K562 (cell line): ENCODE measurements at regions not wholly inside any gene's neighbourhood (a gene's known extent, or its start where the extent isn't known, plus 50 kb on each side); places are given as distances from the start of the nearest gene placed in this dataset.

Experiments
- ATAC-seq: fragments of 200-7000 bp; cut with Tn5 transposase; 3 replicates; pipeline ENCODE4 v1.9.1; 2020; ENCODE audit warnings: moderate library complexity
- BruUV-seq: library from RNA; stranded (reverse); fragments of 400-500 nt; replicated peaks from 2 replicates; lab custom pipeline; 2021; lab: Mats Ljungman, UMichigan
- CTCF ChIA-PET: fragments of 300-600 bp; formaldehyde crosslinking; extraction: SDS; loops from one replicate; lab custom pipeline; 2021; ENCODE audit warnings: low intra/inter-chr PET ratio; lab: Yijun Ruan, JAX
- POLR2A ChIA-PET: fragments of 300-600, 350-650 bp; sonication (Branson Sonifier 250); formaldehyde crosslinking; extraction: SDS; loops from one replicate; lab custom pipeline; 2021; ENCODE audit warnings: antibody characterized with exemption, inconsistent platforms; lab: Yijun Ruan, JAX
- DNase-seq, 4 experiments: peaks; one replicate each; pipeline versions ENCODE4 v3.0.0 to v3.0.0-alpha.2; 2011 to 2018; ENCODE audit warnings: low spot score in 3 of 4, mixed read lengths in 3 of 4; ENCODE audit errors: extremely low read depth in 1 of 4
- FAIRE-seq: peaks from 2 replicates; lab custom pipeline; 2011; peaks lifted over from hg19 to GRCh38; lab: Jason Lieb, UNC
- H2AFZ ChIP-seq: 2 replicates; pipeline ENCODE4 v1.6.0; 2011; ENCODE audit warnings: low read depth, low read length, control low read depth, inconsistent platforms
- H3K27ac ChIP-seq: fragments of 200-600 bp; 3 replicates; pipeline ENCODE4 v1.8.0; 2011; ENCODE audit warnings: low read depth, mild to moderate bottlenecking, control low read depth, inconsistent platforms, low read length, moderate library complexity, mixed read lengths; ENCODE audit errors: extremely low read depth
- H3K27me3 ChIP-seq, 2 experiments: fragments of 300-600 bp in 1 of 2; 2 replicates in 1 of 2; 3 replicates in 1 of 2; pipeline versions ENCODE4 v1.6.0 to v1.8.0; 2011; ENCODE audit warnings: inconsistent platforms in 2 of 2, low read length in 2 of 2, mild to moderate bottlenecking in 1 of 2, mixed read lengths in 1 of 2, moderate library complexity in 1 of 2; ENCODE audit not compliant: control insufficient read depth in 2 of 2, insufficient read depth in 2 of 2
- H3K36me3 ChIP-seq: fragments of 300-600 bp; 3 replicates; pipeline ENCODE4 v1.8.0; 2011; ENCODE audit warnings: mild to moderate bottlenecking, low read length, inconsistent platforms; ENCODE audit not compliant: control insufficient read depth, insufficient read depth
- H3K4me1 ChIP-seq, 2 experiments: fragments of 200-600 bp in 1 of 2; replicated peaks in 1 of 2; 2 replicates in 1 of 2; 3 replicates in 1 of 2; pipeline versions ENCODE4 v1.5.1 to v1.8.0; 2011; ENCODE audit warnings: inconsistent platforms in 2 of 2, low read length in 2 of 2, mild to moderate bottlenecking in 1 of 2, mixed read lengths in 1 of 2, moderate library complexity in 1 of 2; ENCODE audit not compliant: control insufficient read depth in 2 of 2, insufficient read depth in 2 of 2
- H3K4me2 ChIP-seq: 2 replicates; pipeline ENCODE4 v1.6.1; 2011; ENCODE audit warnings: low read length, control low read depth, inconsistent platforms, mixed read lengths; ENCODE audit not compliant: insufficient read depth
- H3K4me3 ChIP-seq: fragments of 200-600 bp; sonication (generic), shearing (Covaris generic); 2 replicates; pipeline ENCODE4 v1.5.1; 2016; ENCODE audit warnings: control low read depth, inconsistent platforms
- H3K79me2 ChIP-seq: fragments of 200-600 bp; 3 replicates; pipeline ENCODE4 v1.8.0; 2011; ENCODE audit warnings: low read length, inconsistent platforms; ENCODE audit not compliant: control insufficient read depth, insufficient read depth
- H3K9ac ChIP-seq, 2 experiments: 2 replicates each; pipeline versions ENCODE4 v1.6.0 to v1.6.1; 2011; ENCODE audit warnings: low read depth in 2 of 2, low read length in 2 of 2, control low read depth in 1 of 2, inconsistent platforms in 1 of 2, mild to moderate bottlenecking in 1 of 2, mixed read lengths in 1 of 2; ENCODE audit not compliant: insufficient read depth in 1 of 2
- H3K9me1 ChIP-seq: one replicate; pipeline ENCODE4 v1.6.0; 2011; ENCODE audit warnings: inconsistent platforms, mild to moderate bottlenecking, low read length, moderate library complexity; ENCODE audit not compliant: control insufficient read depth, insufficient read depth
- H3K9me3 ChIP-seq: replicated peaks from 2 replicates; pipeline ENCODE4 v1.5.1; 2011; ENCODE audit warnings: low read depth, low read length, inconsistent platforms; ENCODE audit not compliant: control insufficient read depth, insufficient read depth
- H4K20me1 ChIP-seq: replicated peaks from 2 replicates; pipeline ENCODE4 v1.6.1; 2011; ENCODE audit warnings: low read length, inconsistent platforms, mixed read lengths; ENCODE audit not compliant: control insufficient read depth, insufficient read depth
- CBX2 ChIP-seq: fragments of 200-600 bp; sonication (generic); IDR thresholded peaks from one replicate; pipeline ENCODE4 v1.6.1; 2012; ENCODE audit warnings: mild to moderate bottlenecking, low read length, inconsistent platforms; ENCODE audit not compliant: insufficient read depth, poor library complexity, severe bottlenecking
- JUND ChIP-seq, 2 experiments: IDR thresholded peaks; 2 replicates in 1 of 2; 3 replicates in 1 of 2; pipeline ENCODE4 v1.6.1; 2011; ENCODE audit warnings: borderline replicate concordance in 2 of 2, low read depth in 2 of 2, low read length in 2 of 2, improper control_type of control experiment in 1 of 2, missing biosample characterization in 1 of 2, missing genetic modification characterization in 1 of 2, missing genetic modification reagents in 1 of 2
- MIER1 ChIP-seq: fragments of 450-650 bp; IDR thresholded peaks from 2 replicates; pipeline ENCODE4 v1.6.1; 2016; ENCODE audit warnings: antibody characterized with exemption, mild to moderate bottlenecking, low read depth
- SRSF1 ChIP-seq: fragments of 200-400 bp; formaldehyde crosslinking; IDR thresholded peaks from 2 replicates; pipeline ENCODE4 v1.6.1; 2017; ENCODE audit warnings: mild to moderate bottlenecking, low read depth, low read length, moderate library complexity
- ZNF324 ChIP-seq: fragments of 250-450 bp; sonication (Bioruptor Pico); IDR thresholded peaks from 2 replicates; pipeline ENCODE4 v1.4.0; 2020; ENCODE audit warnings: mild to moderate bottlenecking
- ZNF766 ChIP-seq: fragments of 200-800 bp; sonication (Bioruptor generic); conservative IDR thresholded peaks from 2 replicates; pipeline ENCODE4 v1.6.1; 2016; ENCODE audit warnings: missing genetic modification characterization, missing compliant biosample characterization
- WGBS: fragments of 100-300 bp; shearing (Covaris generic); methylation state at CpG from one replicate; pipeline ENCODE4 v1.1.6; 2016; ENCODE audit warnings: low coverage, mixed read lengths; ENCODE audit not compliant: insufficient coverage; ENCODE audit errors: missing lambda C conversion rate; 5-methylcytosine and 5-hydroxymethylcytosine counted together
- in situ Hi-C: fragments of 300-500 bp; cut with MboI; formaldehyde crosslinking; loops from 4 replicates; pipeline ENCODE4 v1.15.0; 2018; ENCODE audit warnings: inconsistent platforms, mixed read lengths
- intact Hi-C: fragments of 100-400 bp; cut with micrococcal nuclease; formaldehyde crosslinking; loops from 2 replicates; pipeline ENCODE4 v1.14.2; 2022
- TF ChIP-seq, protein P1 (sequence below): fragments of 450-650 bp; IDR thresholded peaks from 2 replicates; pipeline ENCODE4 v1.6.1; 2016; ENCODE audit warnings: mild to moderate bottlenecking
- TF ChIP-seq, protein P2 (sequence below): fragments of 450-650 bp; IDR thresholded peaks from 2 replicates; pipeline ENCODE4 v1.6.1; 2016
- TF ChIP-seq, protein P3 (sequence below): fragments of 150-350 bp; conservative IDR thresholded peaks from 2 replicates; pipeline ENCODE4 v1.6.1; 2014; ENCODE audit warnings: low read length
- TF ChIP-seq, protein P4 (sequence below): fragments of 250-450 bp; sonication (Bioruptor Pico); IDR thresholded peaks from 2 replicates; pipeline ENCODE4 v1.4.0; 2020; ENCODE audit warnings: mild to moderate bottlenecking, moderate library complexity, borderline replicate concordance

DNA sequence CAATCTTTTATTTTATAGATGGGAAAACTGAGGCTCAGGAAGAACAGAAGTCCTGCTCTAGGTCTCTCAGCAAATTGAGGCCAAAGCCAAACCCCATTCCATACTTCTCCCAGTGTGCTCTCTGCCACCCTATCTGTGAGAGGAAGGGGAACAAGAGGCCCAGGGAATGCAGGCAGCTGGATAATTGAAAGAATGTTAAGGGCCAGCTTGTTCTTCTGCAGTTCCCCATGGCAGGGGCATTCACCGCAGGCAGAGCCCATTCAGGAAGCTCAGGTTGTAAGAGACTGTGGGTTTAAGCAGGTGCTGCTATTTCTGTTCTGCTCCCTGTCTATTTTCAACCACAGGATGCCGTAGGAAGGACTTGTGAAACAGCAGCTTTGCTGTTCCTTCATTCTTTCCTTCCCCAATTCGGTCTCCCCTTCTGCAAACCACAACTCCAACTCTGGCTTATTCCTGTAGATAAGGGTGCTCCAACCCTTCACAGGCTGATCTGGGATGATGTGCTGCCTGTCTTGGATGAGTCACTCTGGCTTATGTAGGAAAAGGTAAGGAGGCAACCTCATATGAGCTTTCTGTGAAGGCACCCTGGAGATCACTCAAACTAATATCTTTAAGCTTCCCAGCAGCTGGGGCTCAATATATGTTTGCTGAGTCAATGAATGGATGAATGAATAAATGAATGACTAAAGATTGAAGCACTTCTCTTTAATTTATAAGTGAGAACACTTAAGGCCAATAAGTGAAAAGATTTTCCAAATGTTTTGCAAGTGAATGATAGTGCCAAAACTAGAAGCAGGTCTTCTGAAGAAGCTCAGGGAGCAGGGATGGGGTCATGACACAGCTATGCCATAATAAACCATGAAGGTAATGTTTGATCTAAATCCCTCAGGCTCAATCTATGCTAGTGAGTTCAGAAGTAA, 377.6 kb downstream of the BRINP1 start:
- no peak for FAIRE-seq
- no peaks in the 10 kb centered on the region for H3K27me3 ChIP-seq
- H3K36me3 ChIP-seq: no peaks in the 10 kb centered on the region
- no peak for DNase-seq
- CTCF ChIA-PET: no interaction called here
- no peak for ATAC-seq
- in situ Hi-C loops (no loop called here), intact Hi-C loops (no loop called here)
- H3K9ac ChIP-seq: no peak overlapping the region
- no peaks in the 10 kb centered on the region for H3K9me1 ChIP-seq
- POLR2A ChIA-PET: no interaction called here
- no peak overlapping the region for H3K27ac ChIP-seq
- H3K4me1 ChIP-seq: no peaks in the 10 kb centered on the region
- no peak overlapping the region for H3K4me2 ChIP-seq
- H2AFZ ChIP-seq: no peak overlapping the region
- 0 out of 2 replicates have a peak, but pooled peaks cover 1% of the 10 kb centered on the region for H3K9me3 ChIP-seq
- H3K4me3 ChIP-seq: no peak overlapping the region
- H4K20me1 ChIP-seq: no peaks in the 10 kb centered on the region
- H3K79me2 ChIP-seq: no peaks in the 10 kb centered on the region
- WGBS: 0% methylated on average over 3 of the region's 3 CpGs
- no TSS peak for BruUV-seq
- TF ChIP-seq CBX2 (no peak), MIER1 (no peak), ZNF766 (CRISPR knock-in tag) (no peak), SRSF1 (no peak), ZNF324 (CRISPR knock-in tag) (no peak), JUND (IDR thresholded peaks at IDR 0.05; ENCODE audit: borderline replicate concordance, low read depth, low read length) (no peak), JUND (tag; IDR thresholded peaks at IDR 0.05; ENCODE audit: borderline replicate concordance, low read depth, low read length) (no peak)
- TF ChIP-seq, protein P1, sequence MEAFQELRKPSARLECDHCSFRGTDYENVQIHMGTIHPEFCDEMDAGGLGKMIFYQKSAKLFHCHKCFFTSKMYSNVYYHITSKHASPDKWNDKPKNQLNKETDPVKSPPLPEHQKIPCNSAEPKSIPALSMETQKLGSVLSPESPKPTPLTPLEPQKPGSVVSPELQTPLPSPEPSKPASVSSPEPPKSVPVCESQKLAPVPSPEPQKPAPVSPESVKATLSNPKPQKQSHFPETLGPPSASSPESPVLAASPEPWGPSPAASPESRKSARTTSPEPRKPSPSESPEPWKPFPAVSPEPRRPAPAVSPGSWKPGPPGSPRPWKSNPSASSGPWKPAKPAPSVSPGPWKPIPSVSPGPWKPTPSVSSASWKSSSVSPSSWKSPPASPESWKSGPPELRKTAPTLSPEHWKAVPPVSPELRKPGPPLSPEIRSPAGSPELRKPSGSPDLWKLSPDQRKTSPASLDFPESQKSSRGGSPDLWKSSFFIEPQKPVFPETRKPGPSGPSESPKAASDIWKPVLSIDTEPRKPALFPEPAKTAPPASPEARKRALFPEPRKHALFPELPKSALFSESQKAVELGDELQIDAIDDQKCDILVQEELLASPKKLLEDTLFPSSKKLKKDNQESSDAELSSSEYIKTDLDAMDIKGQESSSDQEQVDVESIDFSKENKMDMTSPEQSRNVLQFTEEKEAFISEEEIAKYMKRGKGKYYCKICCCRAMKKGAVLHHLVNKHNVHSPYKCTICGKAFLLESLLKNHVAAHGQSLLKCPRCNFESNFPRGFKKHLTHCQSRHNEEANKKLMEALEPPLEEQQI: no peak
- TF ChIP-seq, protein P2, sequence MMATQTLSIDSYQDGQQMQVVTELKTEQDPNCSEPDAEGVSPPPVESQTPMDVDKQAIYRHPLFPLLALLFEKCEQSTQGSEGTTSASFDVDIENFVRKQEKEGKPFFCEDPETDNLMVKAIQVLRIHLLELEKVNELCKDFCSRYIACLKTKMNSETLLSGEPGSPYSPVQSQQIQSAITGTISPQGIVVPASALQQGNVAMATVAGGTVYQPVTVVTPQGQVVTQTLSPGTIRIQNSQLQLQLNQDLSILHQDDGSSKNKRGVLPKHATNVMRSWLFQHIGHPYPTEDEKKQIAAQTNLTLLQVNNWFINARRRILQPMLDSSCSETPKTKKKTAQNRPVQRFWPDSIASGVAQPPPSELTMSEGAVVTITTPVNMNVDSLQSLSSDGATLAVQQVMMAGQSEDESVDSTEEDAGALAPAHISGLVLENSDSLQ: no peak
- TF ChIP-seq, protein P3, sequence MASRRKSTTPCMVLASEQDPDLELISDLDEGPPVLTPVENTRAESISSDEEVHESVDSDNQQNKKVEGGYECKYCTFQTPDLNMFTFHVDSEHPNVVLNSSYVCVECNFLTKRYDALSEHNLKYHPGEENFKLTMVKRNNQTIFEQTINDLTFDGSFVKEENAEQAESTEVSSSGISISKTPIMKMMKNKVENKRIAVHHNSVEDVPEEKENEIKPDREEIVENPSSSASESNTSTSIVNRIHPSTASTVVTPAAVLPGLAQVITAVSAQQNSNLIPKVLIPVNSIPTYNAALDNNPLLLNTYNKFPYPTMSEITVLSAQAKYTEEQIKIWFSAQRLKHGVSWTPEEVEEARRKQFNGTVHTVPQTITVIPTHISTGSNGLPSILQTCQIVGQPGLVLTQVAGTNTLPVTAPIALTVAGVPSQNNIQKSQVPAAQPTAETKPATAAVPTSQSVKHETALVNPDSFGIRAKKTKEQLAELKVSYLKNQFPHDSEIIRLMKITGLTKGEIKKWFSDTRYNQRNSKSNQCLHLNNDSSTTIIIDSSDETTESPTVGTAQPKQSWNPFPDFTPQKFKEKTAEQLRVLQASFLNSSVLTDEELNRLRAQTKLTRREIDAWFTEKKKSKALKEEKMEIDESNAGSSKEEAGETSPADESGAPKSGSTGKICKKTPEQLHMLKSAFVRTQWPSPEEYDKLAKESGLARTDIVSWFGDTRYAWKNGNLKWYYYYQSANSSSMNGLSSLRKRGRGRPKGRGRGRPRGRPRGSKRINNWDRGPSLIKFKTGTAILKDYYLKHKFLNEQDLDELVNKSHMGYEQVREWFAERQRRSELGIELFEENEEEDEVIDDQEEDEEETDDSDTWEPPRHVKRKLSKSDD: no peak
- TF ChIP-seq, protein P4, sequence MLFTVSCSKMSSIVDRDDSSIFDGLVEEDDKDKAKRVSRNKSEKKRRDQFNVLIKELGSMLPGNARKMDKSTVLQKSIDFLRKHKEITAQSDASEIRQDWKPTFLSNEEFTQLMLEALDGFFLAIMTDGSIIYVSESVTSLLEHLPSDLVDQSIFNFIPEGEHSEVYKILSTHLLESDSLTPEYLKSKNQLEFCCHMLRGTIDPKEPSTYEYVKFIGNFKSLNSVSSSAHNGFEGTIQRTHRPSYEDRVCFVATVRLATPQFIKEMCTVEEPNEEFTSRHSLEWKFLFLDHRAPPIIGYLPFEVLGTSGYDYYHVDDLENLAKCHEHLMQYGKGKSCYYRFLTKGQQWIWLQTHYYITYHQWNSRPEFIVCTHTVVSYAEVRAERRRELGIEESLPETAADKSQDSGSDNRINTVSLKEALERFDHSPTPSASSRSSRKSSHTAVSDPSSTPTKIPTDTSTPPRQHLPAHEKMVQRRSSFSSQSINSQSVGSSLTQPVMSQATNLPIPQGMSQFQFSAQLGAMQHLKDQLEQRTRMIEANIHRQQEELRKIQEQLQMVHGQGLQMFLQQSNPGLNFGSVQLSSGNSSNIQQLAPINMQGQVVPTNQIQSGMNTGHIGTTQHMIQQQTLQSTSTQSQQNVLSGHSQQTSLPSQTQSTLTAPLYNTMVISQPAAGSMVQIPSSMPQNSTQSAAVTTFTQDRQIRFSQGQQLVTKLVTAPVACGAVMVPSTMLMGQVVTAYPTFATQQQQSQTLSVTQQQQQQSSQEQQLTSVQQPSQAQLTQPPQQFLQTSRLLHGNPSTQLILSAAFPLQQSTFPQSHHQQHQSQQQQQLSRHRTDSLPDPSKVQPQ (CRISPR knock-in tag): no peak
